ENCODE measurements at regions not wholly inside any gene's neighbourhood (a gene's known extent, or its start where the extent isn't known, plus 50 kb on each side); places are given as distances from the start of the nearest gene placed in this dataset.

- no peak for DNase-seq
These were observed 235.3 kb upstream of the USP25 start for GRCh38 chr21:15494481-15494880.

DNA sequence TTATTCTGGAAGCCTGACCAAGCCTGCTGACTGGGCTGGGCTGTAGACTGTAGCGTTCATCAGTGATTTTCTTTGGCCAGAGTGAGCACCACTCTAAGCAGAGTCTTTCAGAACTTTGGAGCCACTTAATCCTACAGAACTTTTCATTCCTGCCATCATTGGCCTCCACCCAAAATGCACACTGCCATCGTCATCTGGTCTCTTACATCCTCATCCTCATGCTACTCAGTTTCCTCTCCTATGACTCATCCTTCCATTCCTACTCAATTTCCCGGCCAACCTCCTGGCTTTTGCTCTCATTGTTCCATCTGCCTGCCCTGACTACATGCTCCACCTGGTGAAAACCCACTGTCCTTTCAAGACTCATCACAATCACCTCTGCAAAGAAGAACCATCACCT lies 233.8 kb upstream of the USP25 start:
- no peak for DNase-seq

GRCh38 chr21:15496911-15497310 lies 232.9 kb upstream of the USP25 start:
- no peak for DNase-seq

GRCh38 chr21:15498455-15498854 lies 231.3 kb upstream of the USP25 start:
- DNase-seq: no peak

DNA sequence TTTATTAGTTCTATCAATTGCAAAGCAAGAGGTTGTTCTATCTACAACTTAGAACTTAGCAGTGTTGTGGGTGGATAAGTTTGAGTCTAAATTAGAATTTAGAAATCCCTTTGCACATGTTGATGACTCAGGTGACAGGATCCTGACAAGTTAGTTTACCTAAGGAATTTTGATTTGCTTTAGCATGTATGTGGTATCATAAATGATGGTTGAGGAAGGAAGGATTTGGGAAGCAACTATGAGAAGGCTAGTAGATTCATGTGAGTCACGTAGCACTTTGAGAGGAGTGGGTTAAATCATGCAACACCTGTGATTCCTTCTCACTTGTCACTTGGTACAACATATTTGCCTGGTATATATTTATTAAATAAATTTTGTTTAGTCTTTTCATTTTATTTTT lies 223.7 kb upstream of the USP25 start:
- DNase-seq: no peak

GRCh38 chr21:15508554-15508953 lies 221.2 kb upstream of the USP25 start:
- DNase-seq: no peak

DNA sequence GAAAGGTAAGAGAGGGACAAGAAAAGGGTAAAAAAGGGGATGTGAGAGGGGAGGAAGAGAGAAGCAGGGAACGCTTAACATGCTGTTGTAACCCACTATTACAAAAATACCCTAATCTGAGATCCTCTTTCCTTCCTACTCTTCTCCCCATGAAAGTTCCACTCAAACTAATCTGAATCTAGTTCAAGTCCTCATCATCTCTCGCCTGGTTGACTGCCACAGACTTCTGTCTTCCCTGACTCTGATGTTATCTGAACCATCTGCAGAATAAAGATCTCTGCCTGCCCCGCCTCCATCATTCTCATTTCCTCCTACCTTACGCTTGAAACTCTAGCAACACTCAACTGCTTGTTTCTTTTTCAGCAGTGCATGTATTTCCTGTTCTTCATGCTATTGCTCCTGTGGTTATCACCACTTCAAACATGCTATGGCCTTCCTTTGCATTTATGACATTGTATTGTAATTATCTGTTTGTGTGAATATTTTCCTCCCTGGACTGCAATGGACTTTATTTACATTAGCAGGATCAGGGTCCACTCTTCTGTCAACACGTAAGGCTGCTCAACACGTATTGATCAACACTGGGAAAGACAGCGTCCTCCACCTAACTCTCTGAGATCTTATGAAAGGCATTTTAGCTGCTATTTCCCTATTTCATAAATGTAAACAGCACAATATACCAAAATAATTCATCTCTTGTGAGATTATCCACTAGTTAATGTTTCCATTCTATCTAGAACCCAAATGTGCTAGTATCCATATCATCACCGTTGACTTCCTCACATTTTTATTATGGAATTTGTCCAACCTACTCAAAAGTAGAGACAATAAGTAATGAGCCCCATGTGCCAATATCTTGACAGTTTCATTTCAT lies 215.5 kb upstream of the USP25 start:
- DNase-seq: no peak

GRCh38 chr21:15515908-15516307 lies 213.9 kb upstream of the USP25 start:
- DNase-seq: no peak

DNA sequence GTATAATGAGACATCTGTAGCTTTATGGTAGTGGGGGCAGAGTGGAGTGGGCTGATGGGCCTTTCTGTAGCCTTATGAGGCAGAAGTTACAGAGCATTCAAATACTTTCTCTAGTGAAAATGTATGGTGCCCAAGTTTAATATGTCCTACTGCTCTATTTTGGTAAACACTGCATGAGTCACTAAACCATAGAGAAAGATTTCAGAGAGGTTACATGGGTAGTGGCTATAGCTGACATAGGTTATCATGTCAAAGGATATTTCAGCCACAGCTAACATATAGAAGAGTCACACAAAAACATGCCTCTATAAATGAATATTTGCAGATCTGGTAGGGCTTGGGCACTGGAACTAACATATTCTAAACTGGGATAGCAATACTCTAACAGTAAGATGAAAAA lies 212.4 kb upstream of the USP25 start:
- DNase-seq: no peak

GRCh38 chr21:15520811-15521643 lies 208.8 kb upstream of the USP25 start:
- no peak for DNase-seq

GRCh38 chr21:15521644-15522001 lies 208.2 kb upstream of the USP25 start:
- no peak for DNase-seq

GRCh38 chr21:15522148-15522547 lies 207.6 kb upstream of the USP25 start:
- no peak for DNase-seq

GRCh38 chr21:15524855-15525254 lies 204.9 kb upstream of the USP25 start:
- DNase-seq: no peak

- no peak for DNase-seq
These were observed 203.0 kb upstream of the USP25 start for GRCh38 chr21:15526798-15527197.

DNA sequence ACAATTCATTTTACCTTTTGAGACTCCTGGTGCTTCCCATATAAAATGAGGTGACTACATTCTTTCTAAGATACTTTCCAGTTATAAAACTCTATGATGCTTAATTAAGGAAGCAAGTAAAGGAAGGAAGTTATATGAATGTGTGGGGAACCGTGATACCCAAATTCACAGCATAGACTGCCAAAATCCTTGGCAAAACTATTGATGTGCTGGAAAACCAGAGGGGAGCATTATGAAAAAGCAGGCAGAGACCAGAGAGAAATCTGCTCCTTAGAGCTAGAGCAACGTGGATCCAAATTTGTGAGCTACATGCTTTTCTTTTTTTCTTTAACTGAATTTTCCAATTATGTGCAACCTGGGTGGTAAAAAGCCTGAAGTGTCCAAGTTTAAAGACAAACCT lies 201.4 kb upstream of the USP25 start:
- DNase-seq: no peak

GRCh38 chr21:15531986-15532385 lies 197.8 kb upstream of the USP25 start:
- no peak for DNase-seq

DNA sequence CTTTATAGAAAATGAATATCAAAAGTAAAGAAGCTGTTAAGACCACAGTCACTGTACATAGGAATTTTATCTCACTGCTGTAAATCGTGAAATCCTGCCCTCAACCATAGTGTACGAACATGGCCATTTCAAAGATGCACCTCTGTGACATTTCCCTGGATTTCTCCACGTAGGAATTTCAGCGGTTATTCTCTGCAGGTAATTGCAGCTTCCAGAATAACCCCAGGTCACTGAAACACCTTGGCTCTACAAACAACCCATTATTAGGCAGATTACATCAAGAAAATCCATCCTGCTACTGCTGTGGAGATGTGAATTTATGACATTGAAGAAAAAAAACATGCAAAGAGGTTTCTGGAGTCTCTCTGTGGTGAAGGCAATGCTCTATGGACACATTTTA lies 196.2 kb upstream of the USP25 start:
- DNase-seq: no peak

DNA sequence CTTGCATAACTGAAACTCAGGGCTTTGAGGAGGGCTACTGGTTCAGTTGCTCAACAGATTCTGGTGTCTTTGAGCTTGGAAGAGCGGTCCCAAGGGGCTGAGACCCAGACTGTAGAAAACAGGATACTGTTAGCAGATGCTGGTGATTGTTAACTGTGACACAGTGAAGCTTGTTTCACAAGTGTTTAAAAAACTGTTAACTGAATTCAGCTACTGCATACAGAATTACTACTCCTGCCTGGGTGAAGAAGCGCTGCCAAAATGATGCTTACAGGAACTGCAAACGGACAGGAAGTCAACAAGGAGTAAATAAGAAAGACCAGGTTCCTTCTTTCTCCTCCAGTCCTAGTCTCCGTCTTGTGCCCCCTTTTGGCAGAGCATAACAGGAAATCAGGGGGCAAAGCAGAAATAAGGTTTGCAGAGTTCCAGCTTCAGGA lies 195.3 kb upstream of the USP25 start:
- DNase-seq: no peak

DNA sequence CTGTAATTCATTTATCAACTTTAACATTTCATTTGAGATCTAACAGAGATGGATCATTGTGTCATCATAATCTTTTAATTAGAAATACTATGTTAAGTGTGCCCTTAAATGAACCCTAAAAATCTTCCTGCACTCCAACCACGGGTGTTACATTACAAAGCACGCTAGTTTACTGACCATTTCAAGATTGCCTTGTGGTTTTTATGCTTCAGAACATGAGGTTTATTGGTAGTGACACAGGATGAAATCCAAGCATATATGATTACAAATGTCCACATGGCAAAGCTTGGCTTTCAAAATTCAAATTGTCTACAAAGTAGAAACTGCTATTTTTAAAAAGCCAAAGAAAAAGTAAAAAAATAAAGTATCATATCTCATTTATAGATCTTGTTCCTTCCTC lies 190.4 kb upstream of the USP25 start:
- DNase-seq: no peak

DNA sequence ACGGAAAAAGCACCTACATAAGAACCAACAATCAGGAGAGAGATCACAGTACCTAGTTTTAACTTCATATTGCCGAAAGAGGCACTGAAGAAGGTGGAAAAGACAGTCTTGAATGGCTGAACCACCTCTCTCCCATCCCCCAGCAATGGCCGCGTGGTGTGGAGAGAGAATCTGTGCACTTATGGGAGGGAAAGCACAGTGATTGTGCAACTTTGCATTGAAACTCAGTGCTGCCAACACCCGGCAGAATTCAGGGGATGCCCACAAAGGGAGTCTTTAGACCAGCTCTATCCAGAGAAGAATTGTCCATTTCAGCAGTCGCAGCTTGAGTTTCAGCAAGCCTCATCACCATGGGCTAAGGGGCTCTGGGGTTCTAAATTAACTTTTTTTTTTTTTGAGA lies 186.3 kb upstream of the USP25 start:
- no peak for DNase-seq

- no peak for DNase-seq
These were observed 180.1 kb upstream of the USP25 start for GRCh38 chr21:15549671-15550070.

GRCh38 chr21:15552914-15553494 lies 176.8 kb upstream of the USP25 start:
- no peak for DNase-seq

GRCh38 chr21:15557925-15558324 lies 171.9 kb upstream of the USP25 start:
- DNase-seq: no peak

DNA sequence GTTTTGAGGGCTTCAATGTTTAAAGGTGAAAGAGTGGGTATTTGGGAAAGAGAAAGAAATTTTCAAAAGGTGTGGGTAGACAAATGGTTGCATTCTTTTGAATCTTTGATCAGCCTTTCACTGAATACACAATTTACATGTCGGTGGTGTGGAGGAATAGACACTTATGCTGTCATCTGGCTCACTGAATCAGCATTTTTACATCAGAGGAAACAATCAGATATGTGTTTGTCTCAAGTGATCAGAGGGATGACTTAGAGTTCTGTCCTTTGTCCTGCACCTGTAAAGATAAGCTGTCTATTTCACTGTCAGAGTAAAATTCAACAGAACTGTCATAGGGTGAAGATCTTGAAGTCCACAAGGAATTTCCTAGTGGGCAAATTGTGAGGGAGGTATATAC lies 170.9 kb upstream of the USP25 start:
- DNase-seq: no peak

Data from NCI-H510A treated with DMSO at 0.1 percent for 48 hours (cell line).